Trophoblast cell (in vitro differentiated cells and primary cell): ENCODE measurements at regions not wholly inside any gene's neighbourhood (a gene's known extent, or its start where the extent isn't known, plus 50 kb on each side); places are given as distances from the start of the nearest gene placed in this dataset.
A peak's percentile ranks its signal among the peaks of the same experiment; 100 is the strongest.

Experiments
- DNase-seq, 2 donors: peaks; one replicate each; pipeline ENCODE4 v3.0.0-alpha.2; 2016
- H2AFZ ChIP-seq: 2 replicates; pipeline ENCODE4 v1.6.1; 2013; ENCODE audit warnings: low read length, moderate library complexity, mild to moderate bottlenecking; ENCODE audit not compliant: insufficient read depth, poor library complexity
- H2AK5ac ChIP-seq: 2 replicates; pipeline ENCODE4 v1.6.1; 2013; ENCODE audit warnings: mild to moderate bottlenecking, low read length
- H2BK120ac ChIP-seq: 2 replicates; pipeline ENCODE4 v1.6.1; 2013; ENCODE audit warnings: low read length, mild to moderate bottlenecking, moderate library complexity; ENCODE audit not compliant: insufficient read depth, poor library complexity
- H2BK12ac ChIP-seq: 2 replicates; pipeline ENCODE4 v1.6.1; 2013; ENCODE audit warnings: mild to moderate bottlenecking, low read length, moderate library complexity
- H2BK5ac ChIP-seq: 2 replicates; pipeline ENCODE4 v1.6.1; 2013; ENCODE audit warnings: low read length, low read depth, moderate library complexity, mild to moderate bottlenecking; ENCODE audit not compliant: poor library complexity
- H3K14ac ChIP-seq: 2 replicates; pipeline ENCODE4 v1.6.1; 2013; ENCODE audit warnings: mild to moderate bottlenecking, low read length
- H3K18ac ChIP-seq: 2 replicates; pipeline ENCODE4 v1.6.1; 2013; ENCODE audit warnings: mild to moderate bottlenecking, low read length
- H3K23ac ChIP-seq: 2 replicates; pipeline ENCODE4 v1.6.1; 2013; ENCODE audit warnings: low read length
- H3K27ac ChIP-seq: 2 replicates; pipeline ENCODE4 v1.5.1; 2013; ENCODE audit warnings: low read depth, mild to moderate bottlenecking, inconsistent platforms, low read length, moderate library complexity
- H3K27me3 ChIP-seq: 2 replicates; pipeline ENCODE4 v1.6.1; 2013; ENCODE audit warnings: inconsistent platforms, mild to moderate bottlenecking, low read length, moderate library complexity; ENCODE audit not compliant: insufficient read depth
- H3K36me3 ChIP-seq, 2 experiments: 1 replicate in 1 of 2; 2 replicates in 1 of 2; pipeline ENCODE4 v1.6.1; 2013; ENCODE audit warnings: low read length in 2 of 2, mild to moderate bottlenecking in 2 of 2, moderate library complexity in 1 of 2; ENCODE audit not compliant: insufficient read depth in 2 of 2, control insufficient read depth in 1 of 2
- H3K4ac ChIP-seq: 2 replicates; pipeline ENCODE4 v1.6.1; 2013; ENCODE audit warnings: low read depth, mild to moderate bottlenecking, low read length, moderate library complexity
- H3K4me1 ChIP-seq, 2 experiments: 1 replicate in 1 of 2; 2 replicates in 1 of 2; pipeline ENCODE4 v1.6.1; 2013; ENCODE audit warnings: low read length in 2 of 2, mild to moderate bottlenecking in 2 of 2, moderate library complexity in 1 of 2; ENCODE audit not compliant: insufficient read depth in 2 of 2, control insufficient read depth in 1 of 2
- H3K4me2 ChIP-seq: 2 replicates; pipeline ENCODE4 v1.6.1; 2013; ENCODE audit warnings: inconsistent platforms, mild to moderate bottlenecking, low read length, moderate library complexity
- H3K4me3 ChIP-seq: 2 replicates; pipeline ENCODE4 v1.5.1; 2013; ENCODE audit warnings: mild to moderate bottlenecking, low read depth, low read length, inconsistent platforms
- H3K79me1 ChIP-seq: one replicate; pipeline ENCODE4 v1.6.1; 2013; ENCODE audit warnings: low read length
- H3K79me2 ChIP-seq: 2 replicates; pipeline ENCODE4 v1.6.1; 2013; ENCODE audit warnings: low read length, mild to moderate bottlenecking; ENCODE audit not compliant: control insufficient read depth, insufficient read depth, poor library complexity
- H3K9ac ChIP-seq: 2 replicates; pipeline ENCODE4 v1.6.1; 2013; ENCODE audit warnings: mild to moderate bottlenecking, low read length
- H3K9me3 ChIP-seq: 2 replicates; pipeline ENCODE4 v1.6.1; 2013; ENCODE audit warnings: low read depth, mild to moderate bottlenecking, control low read depth, inconsistent platforms, low read length; ENCODE audit not compliant: insufficient read depth
- H4K12ac ChIP-seq: 2 replicates; pipeline ENCODE4 v1.6.1; 2013; ENCODE audit warnings: low read depth, mild to moderate bottlenecking, low read length, moderate library complexity
- H4K8ac ChIP-seq: 2 replicates; pipeline ENCODE4 v1.6.1; 2013; ENCODE audit warnings: low read depth, mild to moderate bottlenecking, low read length, moderate library complexity
- H4K91ac ChIP-seq: one replicate; pipeline ENCODE4 v1.6.1; 2013; ENCODE audit warnings: low read depth, mild to moderate bottlenecking, low read length, moderate library complexity
- WGBS: extraction: QIAGEN DNeasy Blood & Tissue Kit; methylation state at CpG from one replicate; pipeline ENCODE4 v1.1.7; 2013; ENCODE audit warnings: missing lambda C conversion rate; ENCODE audit not compliant: insufficient read length, insufficient coverage; ENCODE audit errors: extremely low coverage; 5-methylcytosine and 5-hydroxymethylcytosine counted together

GRCh38 chr5:107157809-107158208 is 512.9 kb downstream of the EFNA5 start:
- no peak overlapping the region for H2BK120ac ChIP-seq
- peaks cover 1% of the 10 kb centered on the region for H3K9me3 ChIP-seq
- no peak overlapping the region for H3K9ac ChIP-seq
- no peak overlapping the region for H2BK5ac ChIP-seq
- H2AK5ac ChIP-seq = no peak overlapping the region
- no peak overlapping the region for H3K18ac ChIP-seq
- no CpG with 5 or more reads among the region's 5 CpGs for WGBS
- H3K4me1 ChIP-seq = no peaks in the 10 kb centered on the region
- no peak overlapping the region for H3K27ac ChIP-seq
- H3K4me2 ChIP-seq = no peak overlapping the region
- H3K4ac ChIP-seq = no peak overlapping the region
- H4K8ac ChIP-seq = no peak overlapping the region
- no peak overlapping the region for H3K4me3 ChIP-seq
- no peak overlapping the region for H4K12ac ChIP-seq
- H3K27me3 ChIP-seq = no peaks in the 10 kb centered on the region
- no peak overlapping the region for H3K23ac ChIP-seq
- no peaks in the 10 kb centered on the region for H3K36me3 ChIP-seq
- peak overlapping the region; percentile 3 for H3K14ac ChIP-seq
- no peak for DNase-seq
- H2AFZ ChIP-seq = no peak overlapping the region
- H2BK12ac ChIP-seq = peak overlapping the region; percentile 1
- peaks cover 4% of the 10 kb centered on the region for H3K79me1 ChIP-seq
- peak overlapping the region; percentile 3 for H4K91ac ChIP-seq
- H3K79me2 ChIP-seq = no peaks in the 10 kb centered on the region

GRCh38 chr5:107155707-107156106 is 515.0 kb downstream of the EFNA5 start:
- H3K4ac ChIP-seq = no peak overlapping the region
- DNase-seq = no peak
- no peak overlapping the region for H3K18ac ChIP-seq
- no peak overlapping the region for H2BK5ac ChIP-seq
- no CpG with 5 or more reads among the region's 4 CpGs for whole genome bisulfite sequencing
- H2AFZ ChIP-seq = no peak overlapping the region
- no peaks in the 10 kb centered on the region for H3K27me3 ChIP-seq
- no peak overlapping the region for H2AK5ac ChIP-seq
- no peak overlapping the region for H4K12ac ChIP-seq
- no peaks in the 10 kb centered on the region for H3K4me1 ChIP-seq
- peaks cover 1% of the 10 kb centered on the region for H3K9me3 ChIP-seq
- H3K79me2 ChIP-seq = no peaks in the 10 kb centered on the region
- no peak overlapping the region for H3K23ac ChIP-seq
- H3K14ac ChIP-seq = no peak overlapping the region
- no peak overlapping the region for H3K4me2 ChIP-seq
- H4K91ac ChIP-seq = no peak overlapping the region
- H3K36me3 ChIP-seq = no peaks in the 10 kb centered on the region
- no peak overlapping the region for H2BK120ac ChIP-seq
- H2BK12ac ChIP-seq = no peak overlapping the region
- peak overlapping the region; percentile 14 for H3K27ac ChIP-seq
- H4K8ac ChIP-seq = no peak overlapping the region
- no peak overlapping the region for H3K9ac ChIP-seq
- no peak overlapping the region for H3K4me3 ChIP-seq
- peaks cover 4% of the 10 kb centered on the region for H3K79me1 ChIP-seq

GRCh38 chr5:107154593-107154992 is 516.1 kb downstream of the EFNA5 start:
- no peak overlapping the region for H3K4me2 ChIP-seq

GRCh38 chr5:107153283-107153682 is 517.5 kb downstream of the EFNA5 start:
- WGBS = no CpG with 5 or more reads among the region's 2 CpGs
- H3K4me2 ChIP-seq = no peak overlapping the region
- H3K4ac ChIP-seq = no peak overlapping the region
- H3K9ac ChIP-seq = no peak overlapping the region
- H2BK5ac ChIP-seq = no peak overlapping the region
- H3K14ac ChIP-seq = no peak overlapping the region
- H2AFZ ChIP-seq = no peak overlapping the region
- no peaks in the 10 kb centered on the region for H3K36me3 ChIP-seq
- H3K27ac ChIP-seq = no peak overlapping the region
- H2BK12ac ChIP-seq = no peak overlapping the region
- H3K23ac ChIP-seq = no peak overlapping the region
- H3K27me3 ChIP-seq = no peaks in the 10 kb centered on the region
- no peak overlapping the region for H3K18ac ChIP-seq
- H2AK5ac ChIP-seq = no peak overlapping the region
- no peak for DNase-seq
- H3K79me1 ChIP-seq = peaks cover 4% of the 10 kb centered on the region
- H3K9me3 ChIP-seq = no peaks in the 10 kb centered on the region
- no peak overlapping the region for H4K8ac ChIP-seq
- H2BK120ac ChIP-seq = no peak overlapping the region
- H3K4me1 ChIP-seq = no peaks in the 10 kb centered on the region
- no peak overlapping the region for H3K4me3 ChIP-seq
- H4K91ac ChIP-seq = no peak overlapping the region
- no peak overlapping the region for H4K12ac ChIP-seq
- H3K79me2 ChIP-seq = no peaks in the 10 kb centered on the region

More at GRCh38 chr5:107154593-107154992, 516.1 kb downstream of the EFNA5 start:
- Histone ChIP-seq H3K27ac (no peak overlapping the region), H2BK12ac (peak overlapping the region; percentile 92), H4K8ac (peak overlapping the region; percentile 28), H2AFZ (no peak overlapping the region), H3K18ac (no peak overlapping the region), H3K9ac (no peak overlapping the region), H3K79me2 (no peaks in the 10 kb centered on the region), H2BK5ac (peak overlapping the region; percentile 49), H3K9me3 (peaks cover 1% of the 10 kb centered on the region), H2BK120ac (peak overlapping the region; percentile 33), H2AK5ac (no peak overlapping the region), H3K36me3 (no peaks in the 10 kb centered on the region), H3K4me3 (no peak overlapping the region), H3K23ac (no peak overlapping the region), H3K79me1 (peaks cover 4% of the 10 kb centered on the region), H3K14ac (no peak overlapping the region), H3K27me3 (no peaks in the 10 kb centered on the region), H3K4ac (no peak overlapping the region), H4K91ac (peak overlapping the region; percentile 55), H3K4me1 (no peaks in the 10 kb centered on the region), H4K12ac (no peak overlapping the region)
- DNase-seq = no peak
- no CpG with 5 or more reads among the region's 6 CpGs for WGBS
